ENCODE measurements at regions not wholly inside any gene's neighbourhood (a gene's known extent, or its start where the extent isn't known, plus 50 kb on each side); places are given as distances from the start of the nearest gene placed in this dataset.

DNA sequence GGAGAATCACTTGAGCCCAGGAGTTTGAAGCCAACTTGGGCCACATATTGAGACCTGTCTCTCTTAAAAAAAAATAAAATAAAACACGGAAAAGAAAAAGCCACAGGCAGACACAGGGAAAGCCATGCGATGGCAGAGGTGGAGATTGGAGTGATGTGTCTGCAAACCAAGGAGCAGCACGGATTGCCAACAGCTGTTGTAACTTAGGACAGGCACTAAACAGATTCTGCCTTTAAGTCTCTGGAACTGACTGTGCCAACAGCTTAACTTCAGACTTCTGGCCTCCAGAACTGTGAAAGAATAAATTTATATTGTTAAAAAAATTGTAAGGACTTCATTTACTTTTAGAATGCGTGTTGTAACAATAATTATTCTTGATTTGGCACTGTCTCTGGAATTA, 318.5 kb upstream of the CHD1 start:
- ATAC-seq (ENCODE audit: low read depth), result no peak
- Histone ChIP-seq H3K27me3 (replicated peaks in 1 of 4; ENCODE audit: control extremely low read depth in 1 of 4, control insufficient read depth in 3 of 4, insufficient read depth in 4 of 4, low read length in 3 of 4) (no peaks in the 10 kb centered on the region), H3K36me3 (replicated peaks in 1 of 2; ENCODE audit: control extremely low read depth in 1 of 2, control insufficient read depth in 1 of 2, extremely low read depth in 1 of 2, insufficient read depth in 2 of 2, low read length in 1 of 2) (no peaks in the 10 kb centered on the region), H3K4me3 (ENCODE audit: control extremely low read depth in 1 of 5, extremely low read depth in 1 of 5, insufficient read depth in 1 of 5, low read depth in 2 of 5, low read length in 4 of 5) (no peak overlapping the region), H3K4me2 (replicated peaks; ENCODE audit: low read depth, low read length, poor library complexity, severe bottlenecking) (no peak overlapping the region), H3K9ac (ENCODE audit: low read length) (no peak overlapping the region), H3K79me2 (ENCODE audit: control insufficient read depth, insufficient read depth, low read length) (no peaks in the 10 kb centered on the region), H2AFZ (ENCODE audit: insufficient read depth, low read depth, low read length, poor library complexity, severe bottlenecking) (no peak overlapping the region), H3K9me3 (ENCODE audit: control extremely low read depth in 1 of 3, control insufficient read depth in 2 of 3, insufficient read depth in 1 of 3, low read length in 2 of 3) (no peaks in the 10 kb centered on the region), H3K4me1 (ENCODE audit: control insufficient read depth in 2 of 2, insufficient read depth in 2 of 2, low read length in 2 of 2) (no peaks in the 10 kb centered on the region), H4K20me1 (ENCODE audit: control insufficient read depth, insufficient read depth, low read length, poor library complexity, severe bottlenecking) (no peaks in the 10 kb centered on the region), H3K27ac (ENCODE audit: low read length in 2 of 2) (no peak overlapping the region)
- TF ChIP-seq EZH2 (IDR thresholded peaks at IDR 0.05; ENCODE audit: borderline replicate concordance, insufficient read depth, low read depth, low read length, poor library complexity, severe bottlenecking), result no peak
- TF ChIP-seq, protein P1, sequence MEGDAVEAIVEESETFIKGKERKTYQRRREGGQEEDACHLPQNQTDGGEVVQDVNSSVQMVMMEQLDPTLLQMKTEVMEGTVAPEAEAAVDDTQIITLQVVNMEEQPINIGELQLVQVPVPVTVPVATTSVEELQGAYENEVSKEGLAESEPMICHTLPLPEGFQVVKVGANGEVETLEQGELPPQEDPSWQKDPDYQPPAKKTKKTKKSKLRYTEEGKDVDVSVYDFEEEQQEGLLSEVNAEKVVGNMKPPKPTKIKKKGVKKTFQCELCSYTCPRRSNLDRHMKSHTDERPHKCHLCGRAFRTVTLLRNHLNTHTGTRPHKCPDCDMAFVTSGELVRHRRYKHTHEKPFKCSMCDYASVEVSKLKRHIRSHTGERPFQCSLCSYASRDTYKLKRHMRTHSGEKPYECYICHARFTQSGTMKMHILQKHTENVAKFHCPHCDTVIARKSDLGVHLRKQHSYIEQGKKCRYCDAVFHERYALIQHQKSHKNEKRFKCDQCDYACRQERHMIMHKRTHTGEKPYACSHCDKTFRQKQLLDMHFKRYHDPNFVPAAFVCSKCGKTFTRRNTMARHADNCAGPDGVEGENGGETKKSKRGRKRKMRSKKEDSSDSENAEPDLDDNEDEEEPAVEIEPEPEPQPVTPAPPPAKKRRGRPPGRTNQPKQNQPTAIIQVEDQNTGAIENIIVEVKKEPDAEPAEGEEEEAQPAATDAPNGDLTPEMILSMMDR (IDR thresholded peaks at IDR 0.05), result no peak
- no peak overlapping the region for H3K4me3 Mint-ChIP-seq
- no peaks in the 10 kb centered on the region for H3K4me1 Mint-ChIP-seq
- ChIA-PET CTCF (no interaction called here), POLR2A (no interaction called here)
- H3K9me3 Mint-ChIP-seq (ENCODE audit: insufficient read depth), result peaks cover 3% of the 10 kb centered on the region
- intact Hi-C loops (cut with micrococcal nuclease), result no loop called here
- DNase-seq, result no peak
- no peak overlapping the region for H3K27ac Mint-ChIP-seq
- 90% methylated on average over 3 of the region's 4 CpGs for WGBS (ENCODE audit: insufficient coverage)
- no peaks in the 10 kb centered on the region for H3K27me3 Mint-ChIP-seq

DNA sequence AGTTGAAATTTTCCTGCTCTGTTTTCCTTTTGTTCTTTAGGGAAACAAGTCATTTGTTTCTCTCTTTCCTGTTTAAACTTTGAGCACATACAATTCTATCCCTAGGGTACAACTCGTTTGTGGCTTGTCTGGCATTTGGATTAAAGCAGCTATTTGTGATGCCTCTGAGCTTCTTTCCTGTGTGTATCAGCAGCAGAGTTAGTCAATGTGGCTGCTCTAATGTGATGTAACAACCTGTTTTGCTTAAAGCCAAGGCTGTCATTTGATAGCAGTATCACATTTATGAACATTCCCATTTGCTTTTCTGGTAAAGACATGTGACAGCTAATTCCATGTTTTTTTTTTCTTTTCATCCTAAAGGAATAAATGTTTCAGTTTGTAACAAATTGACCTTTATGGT, 314.3 kb upstream of the CHD1 start:
- DNase-seq (no peak), ATAC-seq (ENCODE audit: low read depth) (no peak)
- no peak for TF ChIP-seq EZH2 (IDR thresholded peaks at IDR 0.05; ENCODE audit: borderline replicate concordance, insufficient read depth, low read depth, low read length, poor library complexity, severe bottlenecking)
- TF ChIP-seq, protein P1 (IDR thresholded peaks at IDR 0.05), result no peak
- Histone ChIP-seq H3K27me3 (replicated peaks in 1 of 4; ENCODE audit: control extremely low read depth in 1 of 4, control insufficient read depth in 3 of 4, insufficient read depth in 4 of 4, low read length in 3 of 4) (no peaks in the 10 kb centered on the region), H3K9ac (ENCODE audit: low read length) (no peak overlapping the region), H3K27ac (ENCODE audit: low read length in 2 of 2) (no peak overlapping the region), H3K36me3 (replicated peaks in 1 of 2; ENCODE audit: control extremely low read depth in 1 of 2, control insufficient read depth in 1 of 2, extremely low read depth in 1 of 2, insufficient read depth in 2 of 2, low read length in 1 of 2) (no peaks in the 10 kb centered on the region), H3K79me2 (ENCODE audit: control insufficient read depth, insufficient read depth, low read length) (no peaks in the 10 kb centered on the region), H3K4me1 (ENCODE audit: control insufficient read depth in 2 of 2, insufficient read depth in 2 of 2, low read length in 2 of 2) (no peaks in the 10 kb centered on the region), H3K4me2 (replicated peaks; ENCODE audit: low read depth, low read length, poor library complexity, severe bottlenecking) (no peak overlapping the region), H4K20me1 (ENCODE audit: control insufficient read depth, insufficient read depth, low read length, poor library complexity, severe bottlenecking) (no peaks in the 10 kb centered on the region), H3K4me3 (ENCODE audit: control extremely low read depth in 1 of 5, extremely low read depth in 1 of 5, insufficient read depth in 1 of 5, low read depth in 2 of 5, low read length in 4 of 5) (no peak overlapping the region), H3K9me3 (ENCODE audit: control extremely low read depth in 1 of 3, control insufficient read depth in 2 of 3, insufficient read depth in 1 of 3, low read length in 2 of 3) (no peaks in the 10 kb centered on the region), H2AFZ (ENCODE audit: insufficient read depth, low read depth, low read length, poor library complexity, severe bottlenecking) (no peak overlapping the region)
- Mint-ChIP-seq H3K27ac (no peak overlapping the region), H3K4me3 (no peak overlapping the region), H3K4me1 (no peaks in the 10 kb centered on the region), H3K9me3 (ENCODE audit: insufficient read depth) (no peaks in the 10 kb centered on the region), H3K27me3 (no peaks in the 10 kb centered on the region)
- POLR2A ChIA-PET, result no interaction called here
- intact Hi-C loops (cut with micrococcal nuclease), result no loop called here
- CTCF ChIA-PET, result no interaction called here
- no CpG with 5 or more reads among the region's 1 CpG for WGBS (ENCODE audit: insufficient coverage)

Measured in B cell (primary cell).